ENCODE measurements at regions not wholly inside any gene's neighbourhood (a gene's known extent, or its start where the extent isn't known, plus 50 kb on each side); places are given as distances from the start of the nearest gene placed in this dataset.
A peak's percentile ranks its signal among the peaks of the same experiment; 100 is the strongest.

- no peak for DNase-seq (ENCODE audit: low read depth)
Measured at GRCh38 chr1:170219163-170219562, 73.4 kb downstream of the NTMT2 start.

- peak; percentile 41 for DNase-seq (ENCODE audit: low read depth)
Measured at GRCh38 chr1:170221031-170221430, 75.3 kb downstream of the NTMT2 start.

GRCh38 chr1:170221495-170221894 is 75.7 kb downstream of the NTMT2 start:
- no peak for DNase-seq (ENCODE audit: low read depth)

GRCh38 chr1:170224469-170224868 is 78.7 kb downstream of the NTMT2 start:
- no peak for DNase-seq (ENCODE audit: low read depth)

- no peak for DNase-seq (ENCODE audit: low read depth)
Measured at GRCh38 chr1:170225781-170226530, 80.2 kb downstream of the NTMT2 start.

GRCh38 chr1:170226767-170227166 is 81.0 kb downstream of the NTMT2 start:
- DNase-seq (ENCODE audit: low read depth) = no peak

- no peak for DNase-seq (ENCODE audit: low read depth)
Measured at GRCh38 chr1:170230323-170230722, 84.6 kb downstream of the NTMT2 start.

- no peak for DNase-seq (ENCODE audit: low read depth)
Measured at GRCh38 chr1:170231662-170232061, 85.9 kb downstream of the NTMT2 start.

- DNase-seq (ENCODE audit: low read depth) = no peak
Measured at GRCh38 chr1:170238704-170239391, 93.1 kb downstream of the NTMT2 start.

GRCh38 chr1:170239445-170239844 is 93.7 kb downstream of the NTMT2 start:
- no peak for DNase-seq (ENCODE audit: low read depth)

- DNase-seq (ENCODE audit: low read depth) = no peak
Measured at GRCh38 chr1:170240409-170240808, 94.7 kb downstream of the NTMT2 start.

GRCh38 chr1:170241266-170241851 is 95.6 kb downstream of the NTMT2 start:
- peak; percentile 11 for DNase-seq (ENCODE audit: low read depth)

GRCh38 chr1:170247751-170248521 is 102.2 kb downstream of the NTMT2 start:
- no peak for DNase-seq (ENCODE audit: low read depth)

GRCh38 chr1:170250531-170251276 is 104.9 kb downstream of the NTMT2 start:
- DNase-seq (ENCODE audit: low read depth) = no peak

GRCh38 chr1:170252851-170253579 is 107.3 kb downstream of the NTMT2 start:
- DNase-seq (ENCODE audit: low read depth) = no peak

- no peak for DNase-seq (ENCODE audit: low read depth)
Measured at GRCh38 chr1:170254371-170254770, 108.6 kb downstream of the NTMT2 start.

- no peak for DNase-seq (ENCODE audit: low read depth)
Measured at GRCh38 chr1:170261669-170262068, 115.9 kb downstream of the NTMT2 start.

GRCh38 chr1:170262276-170262939 is 116.6 kb downstream of the NTMT2 start:
- DNase-seq (ENCODE audit: low read depth) = peak; percentile 12

- DNase-seq (ENCODE audit: low read depth) = no peak
Measured at GRCh38 chr1:170265234-170265633, 119.5 kb downstream of the NTMT2 start.

- DNase-seq (ENCODE audit: low read depth) = no peak
Measured at GRCh38 chr1:170267317-170267716, 121.6 kb downstream of the NTMT2 start.
